ENCODE measurements at regions not wholly inside any gene's neighbourhood (a gene's known extent, or its start where the extent isn't known, plus 50 kb on each side); places are given as distances from the start of the nearest gene placed in this dataset.

- no peak overlapping the region for H2AK9ac ChIP-seq (replicated peaks; ENCODE audit: low read depth, low read length, poor library complexity)
- H4K20me1 ChIP-seq (ENCODE audit: insufficient read depth, low read length) = no peaks in the 10 kb centered on the region
- H2AFZ ChIP-seq (replicated peaks; ENCODE audit: low read length, poor library complexity) = no peak overlapping the region
- ATAC-seq (ENCODE audit: low read depth) (no peak), DNase-seq (no peak)
- intact Hi-C loops (cut with micrococcal nuclease) (no loop called here), in situ Hi-C loops (cut with MboI; ENCODE audit: low sequenced_read_pairs) (no loop called here), dilution Hi-C loops (cut with HindIII; ENCODE audit: low sequenced_read_pairs, unreplicated experiment) (no loop called here)
- H3K4me2 ChIP-seq (ENCODE audit: low read depth, low read length) = no peak overlapping the region
- no peak overlapping the region for H2BK15ac ChIP-seq (ENCODE audit: low read depth, low read length)
- H3K14ac ChIP-seq (replicated peaks; ENCODE audit: low read depth, low read length) = no peak overlapping the region
- ChIA-PET POLR2A (ENCODE audit: unreplicated experiment) (no interaction called here), CTCF (no interaction called here)
- TF ChIP-seq FOS (IDR thresholded peaks at IDR 0.05; ENCODE audit: low read depth, low read length) = no peak
- TF ChIP-seq CEBPB (IDR thresholded peaks at IDR 0.05; ENCODE audit: low read depth, low read length) = no peak
- TF ChIP-seq RAD21 (IDR thresholded peaks at IDR 0.05; ENCODE audit: low read length) = no peak
- TF ChIP-seq, protein P1, sequence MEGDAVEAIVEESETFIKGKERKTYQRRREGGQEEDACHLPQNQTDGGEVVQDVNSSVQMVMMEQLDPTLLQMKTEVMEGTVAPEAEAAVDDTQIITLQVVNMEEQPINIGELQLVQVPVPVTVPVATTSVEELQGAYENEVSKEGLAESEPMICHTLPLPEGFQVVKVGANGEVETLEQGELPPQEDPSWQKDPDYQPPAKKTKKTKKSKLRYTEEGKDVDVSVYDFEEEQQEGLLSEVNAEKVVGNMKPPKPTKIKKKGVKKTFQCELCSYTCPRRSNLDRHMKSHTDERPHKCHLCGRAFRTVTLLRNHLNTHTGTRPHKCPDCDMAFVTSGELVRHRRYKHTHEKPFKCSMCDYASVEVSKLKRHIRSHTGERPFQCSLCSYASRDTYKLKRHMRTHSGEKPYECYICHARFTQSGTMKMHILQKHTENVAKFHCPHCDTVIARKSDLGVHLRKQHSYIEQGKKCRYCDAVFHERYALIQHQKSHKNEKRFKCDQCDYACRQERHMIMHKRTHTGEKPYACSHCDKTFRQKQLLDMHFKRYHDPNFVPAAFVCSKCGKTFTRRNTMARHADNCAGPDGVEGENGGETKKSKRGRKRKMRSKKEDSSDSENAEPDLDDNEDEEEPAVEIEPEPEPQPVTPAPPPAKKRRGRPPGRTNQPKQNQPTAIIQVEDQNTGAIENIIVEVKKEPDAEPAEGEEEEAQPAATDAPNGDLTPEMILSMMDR (conservative IDR thresholded peaks at IDR 0.05; ENCODE audit: low read depth, low read length) = no peak
- no peak for TF ChIP-seq BHLHE40 (IDR thresholded peaks at IDR 0.05; ENCODE audit: low read depth, low read length)
- no peak for TF ChIP-seq USF2 (IDR thresholded peaks at IDR 0.05; ENCODE audit: low read depth, low read length)
- TF ChIP-seq POLR2A (IDR thresholded peaks at IDR 0.05; ENCODE audit: low read depth, low read length) = no peak
- H3K4ac ChIP-seq (ENCODE audit: low read depth, low read length) = no peak overlapping the region
- no peak overlapping the region for H2BK5ac ChIP-seq (ENCODE audit: low read depth, low read length, poor library complexity, severe bottlenecking)
- no peak overlapping the region for H2BK20ac ChIP-seq (ENCODE audit: low read depth, low read length)
- no CpG with 5 or more reads among the region's 3 CpGs for WGBS, 2 experiments (ENCODE audit: extremely low coverage in 2 of 2, insufficient read length in 1 of 2)
- no peak overlapping the region for H3K18ac ChIP-seq (ENCODE audit: low read depth, low read length)
- no peak overlapping the region for H3K23ac ChIP-seq (ENCODE audit: low read depth, low read length)
- H3K4me3 ChIP-seq (ENCODE audit: insufficient read depth, low read depth, low read length) = no peak overlapping the region
- H3K79me1 ChIP-seq (ENCODE audit: low read depth in 1 of 2, low read length in 2 of 2) = no peaks in the 10 kb centered on the region
- no peak overlapping the region for H2AK5ac ChIP-seq (ENCODE audit: low read depth, low read length)
- no peak overlapping the region for H3K27ac ChIP-seq (ENCODE audit: insufficient read depth, low read length)
- no peak overlapping the region for H3K9ac ChIP-seq (ENCODE audit: low read depth, low read length)
- H4K5ac ChIP-seq (ENCODE audit: low read depth, low read length) = no peak overlapping the region
- no peak overlapping the region for H2BK120ac ChIP-seq (ENCODE audit: low read depth, low read length)
- H3K9me3 ChIP-seq (ENCODE audit: control insufficient read depth, insufficient read depth, low read length) = no peaks in the 10 kb centered on the region
- no peaks in the 10 kb centered on the region for H3K27me3 ChIP-seq (ENCODE audit: control insufficient read depth, insufficient read depth, low read length)
- H3K56ac ChIP-seq (ENCODE audit: extremely low read depth, insufficient read depth, low read length) = no peak overlapping the region
- no peak overlapping the region for H4K91ac ChIP-seq (ENCODE audit: insufficient read depth, low read depth, low read length)
- H3K9me1 ChIP-seq (ENCODE audit: insufficient read depth, low read length) = no peaks in the 10 kb centered on the region
- H4K8ac ChIP-seq (ENCODE audit: low read depth in 2 of 2, low read length in 2 of 2) = no peak overlapping the region
- no TSS peak for BruUV-seq (replicated peaks)
- H3K4me1 ChIP-seq (ENCODE audit: control insufficient read depth, insufficient read depth, low read length) = 0 out of 2 replicates have a peak, but pooled peaks cover 3% of the 10 kb centered on the region
- no peaks in the 10 kb centered on the region for H3K36me3 ChIP-seq (ENCODE audit: control insufficient read depth, insufficient read depth, low read length)
Observed at GRCh38 chr15:36291501-36291900, 287.9 kb upstream of the CDIN1 start.

All from IMR-90 (cell line).